GM18867 (cell line): ENCODE measurements at regions not wholly inside any gene's neighbourhood (a gene's known extent, or its start where the extent isn't known, plus 50 kb on each side); places are given as distances from the start of the nearest gene placed in this dataset.
"Not testable (repeated sequence)": the region's sequence is repeated elsewhere in the genome, so short reads cannot be mapped to it uniquely, and the experiment has no call there.

Experiments used
- ATAC-seq: cut with Tn5 transposase; IDR thresholded peaks from one replicate; pipeline ENCODE4 v1.9.1; 2021; ENCODE audit warnings: mild to moderate bottlenecking, moderate library complexity; ENCODE audit not compliant: unreplicated experiment

- no peak for ATAC-seq
Observed at GRCh38 chr3:70743754-70744153, 431.3 kb upstream of the MDFIC2 start.

GRCh38 chr3:70742081-70742480, 429.6 kb upstream of the MDFIC2 start:
- no peak for ATAC-seq

- no peak for ATAC-seq
Observed at GRCh38 chr3:70740872-70741271, 428.4 kb upstream of the MDFIC2 start.

GRCh38 chr3:70740071-70740470, 427.6 kb upstream of the MDFIC2 start:
- no peak for ATAC-seq

GRCh38 chr3:70738291-70738681, 425.8 kb upstream of the MDFIC2 start:
- no peak for ATAC-seq

- ATAC-seq = no peak
Observed at GRCh38 chr3:70737666-70738290, 425.3 kb upstream of the MDFIC2 start.

- ATAC-seq = no peak
Observed at GRCh38 chr3:70736009-70736408, 423.6 kb upstream of the MDFIC2 start.

GRCh38 chr3:70734756-70735155, 422.3 kb upstream of the MDFIC2 start:
- no peak for ATAC-seq

GRCh38 chr3:70731046-70731445, 418.6 kb upstream of the MDFIC2 start:
- ATAC-seq = no peak

GRCh38 chr3:70729845-70730244, 417.4 kb upstream of the MDFIC2 start:
- ATAC-seq = no peak

- ATAC-seq = no peak
Observed at GRCh38 chr3:70728311-70728710, 415.9 kb upstream of the MDFIC2 start.

GRCh38 chr3:70726961-70727360, 414.5 kb upstream of the MDFIC2 start:
- no peak for ATAC-seq

GRCh38 chr3:70726096-70726938, 413.9 kb upstream of the MDFIC2 start:
- ATAC-seq = no peak

GRCh38 chr3:70722018-70722417, 409.6 kb upstream of the MDFIC2 start:
- no peak for ATAC-seq

- no peak for ATAC-seq
Observed at GRCh38 chr3:70716832-70717231, 404.4 kb upstream of the MDFIC2 start.

GRCh38 chr3:70712449-70713082, 400.1 kb upstream of the MDFIC2 start:
- no peak for ATAC-seq

GRCh38 chr3:70703305-70704102, 391.1 kb upstream of the MDFIC2 start:
- ATAC-seq = no peak

GRCh38 chr3:70702132-70702531, 389.7 kb upstream of the MDFIC2 start:
- ATAC-seq = no peak

GRCh38 chr3:70684701-70685100, 372.3 kb upstream of the MDFIC2 start:
- no peak for ATAC-seq

- ATAC-seq = not testable (repeated sequence)
Observed at GRCh38 chr3:70675810-70676209, 363.4 kb upstream of the MDFIC2 start.
